ENCODE measurements at regions not wholly inside any gene's neighbourhood (a gene's known extent, or its start where the extent isn't known, plus 50 kb on each side); places are given as distances from the start of the nearest gene placed in this dataset. TPM values are rescaled to one million over a fixed set of nuclear protein-coding genes. Genes with fewer than 3 reads are reported as not detected.

DNA sequence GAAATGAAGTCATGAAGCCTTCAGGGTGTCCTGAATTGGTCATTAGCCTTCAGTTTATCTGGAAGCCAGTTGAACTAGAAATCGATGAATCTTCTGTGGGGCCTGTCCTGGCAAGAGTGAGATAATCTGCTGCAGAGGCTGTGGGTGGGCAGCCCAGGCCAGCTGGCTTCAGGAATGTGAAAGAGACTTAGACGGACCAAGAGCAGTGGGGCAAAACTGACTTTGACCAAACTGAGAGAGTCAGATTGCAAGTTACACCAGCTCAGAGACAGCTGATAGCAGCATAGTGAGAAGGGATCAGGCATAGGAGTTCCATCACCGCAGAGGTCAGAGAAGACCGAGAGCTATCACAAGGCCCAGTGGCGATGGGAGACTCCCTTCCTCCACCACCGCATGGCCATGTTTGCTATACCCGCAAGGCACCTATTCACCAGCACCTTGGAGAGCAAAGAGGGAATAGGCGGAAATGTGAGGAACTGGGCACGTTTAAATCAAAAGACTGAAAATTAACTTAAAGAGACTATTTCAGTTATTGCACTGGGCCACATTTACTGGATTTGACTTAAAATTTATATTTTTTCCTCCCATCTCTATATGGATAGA is 50.0 kb upstream of the GLIS3 start:
- Histone ChIP-seq H3K9me2 (replicated peaks; ENCODE audit: insufficient read depth) (no peaks in the 10 kb centered on the region), H3K36me3 (replicated peaks; ENCODE audit: insufficient read depth, low read depth) (no peaks in the 10 kb centered on the region), H3K79me2 (no peaks in the 10 kb centered on the region), H2AFZ (no peak overlapping the region), H3K4me3 (no peak overlapping the region), H3K4me2 (no peak overlapping the region), H4K20me1 (ENCODE audit: insufficient read depth, poor library complexity, severe bottlenecking) (no peaks in the 10 kb centered on the region), H3K27me3 (no peaks in the 10 kb centered on the region), H3K4me1 (ENCODE audit: insufficient read depth) (peaks cover 3% of the 10 kb centered on the region), H3K9me3 (ENCODE audit: low read depth) (no peaks in the 10 kb centered on the region), H3K27ac (no peak overlapping the region)
- WGBS (ENCODE audit: low lambda C conversion rate, missing lambda C conversion rate), result 81% methylated on average over 9 of the region's 9 CpGs
- TF ChIP-seq EZH2 (IDR thresholded peaks at IDR 0.05; ENCODE audit: borderline replicate concordance) (no peak), EZH2phosphoT487 (IDR thresholded peaks at IDR 0.05; ENCODE audit: low read depth, severe bottlenecking, unreplicated experiment) (no peak), CTCF (IDR thresholded peaks at IDR 0.05; ENCODE audit: poor library complexity) (no peak)
- no peak for DNase-seq (ENCODE audit: low spot score)

Small RNA genes lying in the stretch of these regions (small RNA-seq; reads per million reads assigned to genes)
- not detected for gene RNU6-694P
